HG02943 (cell line): ENCODE measurements at regions not wholly inside any gene's neighbourhood (a gene's known extent, or its start where the extent isn't known, plus 50 kb on each side); places are given as distances from the start of the nearest gene placed in this dataset.
"Not testable (repeated sequence)": the region's sequence is repeated elsewhere in the genome, so short reads cannot be mapped to it uniquely, and the experiment has no call there.

Experiments used
- ATAC-seq: cut with Tn5 transposase; IDR thresholded peaks from one replicate; pipeline ENCODE4 v1.9.1; 2021; ENCODE audit warnings: mild to moderate bottlenecking, low read depth, moderate library complexity; ENCODE audit not compliant: unreplicated experiment

GRCh38 chr10:18866852-18867251, 181.7 kb upstream of the MALRD1 start:
- no peak for ATAC-seq

DNA sequence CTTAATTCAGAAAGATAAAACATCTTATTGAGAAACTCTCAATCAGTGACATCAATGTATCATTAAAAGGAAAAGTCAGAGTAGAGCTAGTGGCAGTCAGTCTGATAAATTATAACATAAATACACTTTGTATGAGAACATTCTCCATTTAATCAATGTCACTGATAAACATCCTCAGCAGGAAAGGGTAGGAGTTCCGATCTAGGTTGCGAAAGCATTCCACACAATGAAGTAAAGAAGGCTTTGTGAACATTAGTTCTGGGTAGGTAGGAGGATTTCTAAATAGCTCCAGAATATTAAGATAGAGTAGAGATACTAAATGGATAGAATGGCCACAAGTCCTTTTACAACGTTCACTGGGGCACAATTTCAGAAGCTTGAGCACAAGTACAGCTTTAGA, 179.7 kb upstream of the MALRD1 start:
- no peak for ATAC-seq

DNA sequence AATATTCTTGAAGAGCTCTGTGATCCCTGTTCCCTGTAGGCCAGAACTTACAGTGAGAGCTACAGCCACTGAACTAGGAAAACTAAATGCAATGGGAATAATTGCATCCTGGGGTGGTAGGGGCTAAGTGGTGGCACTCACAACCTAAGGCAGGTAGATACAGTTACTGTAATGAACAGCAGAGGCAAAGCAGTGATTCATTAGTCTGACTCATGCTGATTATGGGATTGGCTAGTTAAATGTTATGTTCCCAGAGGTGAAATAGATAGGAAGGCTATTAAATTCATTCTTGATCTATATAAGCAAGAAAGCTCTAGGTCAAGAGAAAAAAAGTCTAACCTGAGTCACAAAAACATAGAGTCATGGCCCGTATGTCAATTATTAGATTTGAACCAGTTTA, 173.1 kb upstream of the MALRD1 start:
- ATAC-seq: no peak

- ATAC-seq: no peak
Measured at GRCh38 chr10:18879284-18879683, 169.3 kb upstream of the MALRD1 start.

- ATAC-seq: no peak
Measured at GRCh38 chr10:18880530-18880929, 168.1 kb upstream of the MALRD1 start.

DNA sequence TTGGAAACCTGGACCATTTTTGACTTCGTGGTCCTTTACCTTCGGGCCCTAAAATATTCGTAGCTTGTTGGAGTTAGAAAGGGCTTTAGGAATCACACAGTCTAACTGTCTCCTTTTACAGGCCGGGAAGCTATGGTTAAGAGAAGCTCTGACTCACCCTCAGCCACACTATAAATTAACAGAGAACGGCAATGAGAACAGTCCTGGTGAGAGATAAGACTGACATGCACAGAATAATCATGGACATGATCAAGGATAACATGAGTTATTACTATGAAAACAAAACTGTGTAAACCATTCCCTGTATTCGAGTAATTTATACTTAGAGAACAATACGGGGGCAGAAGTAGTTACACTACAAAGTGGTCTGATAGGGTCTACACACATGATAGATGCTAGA, 162.5 kb upstream of the MALRD1 start:
- no peak for ATAC-seq

DNA sequence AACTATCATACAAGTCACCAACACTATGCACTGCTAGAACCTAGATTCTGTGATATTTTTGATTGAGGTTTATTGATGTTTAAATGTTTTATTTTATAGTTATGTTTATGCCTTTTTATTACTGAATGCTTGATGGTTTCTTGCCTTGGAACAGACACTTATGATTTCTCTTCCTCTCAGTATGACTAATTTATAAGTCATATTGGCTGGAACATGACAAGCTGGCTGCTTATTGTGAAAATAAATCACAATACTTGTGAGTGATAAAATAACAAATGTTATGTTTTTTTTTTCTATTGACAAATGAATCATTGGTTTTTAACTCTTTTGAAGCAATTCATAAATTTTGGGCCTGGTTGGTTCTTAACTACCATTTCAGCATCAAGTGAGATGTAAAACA, 142.0 kb upstream of the MALRD1 start:
- no peak for ATAC-seq

DNA sequence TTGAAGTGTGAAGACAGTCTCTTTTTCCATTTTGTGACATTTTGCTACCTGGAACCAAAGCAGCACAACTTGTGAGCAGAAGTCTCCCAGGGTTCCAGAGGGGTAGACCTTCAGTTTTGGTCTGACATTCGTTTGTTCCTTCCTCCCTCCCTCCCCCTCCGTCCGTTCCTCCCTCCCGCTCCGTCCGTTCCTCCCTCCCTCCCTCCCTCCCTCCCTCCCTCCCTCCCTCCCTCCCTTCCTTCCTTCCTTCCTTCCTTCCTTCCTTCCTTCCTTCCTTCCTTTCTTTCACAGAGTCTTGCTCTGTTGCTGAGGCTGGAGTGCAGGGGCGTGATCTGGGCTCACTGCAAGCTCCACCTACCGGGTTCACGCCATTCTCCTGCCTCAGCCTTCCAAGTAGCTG, 131.2 kb upstream of the MALRD1 start:
- not testable (repeated sequence) for ATAC-seq

- ATAC-seq: no peak
Measured at GRCh38 chr10:18918532-18918931, 130.1 kb upstream of the MALRD1 start.

DNA sequence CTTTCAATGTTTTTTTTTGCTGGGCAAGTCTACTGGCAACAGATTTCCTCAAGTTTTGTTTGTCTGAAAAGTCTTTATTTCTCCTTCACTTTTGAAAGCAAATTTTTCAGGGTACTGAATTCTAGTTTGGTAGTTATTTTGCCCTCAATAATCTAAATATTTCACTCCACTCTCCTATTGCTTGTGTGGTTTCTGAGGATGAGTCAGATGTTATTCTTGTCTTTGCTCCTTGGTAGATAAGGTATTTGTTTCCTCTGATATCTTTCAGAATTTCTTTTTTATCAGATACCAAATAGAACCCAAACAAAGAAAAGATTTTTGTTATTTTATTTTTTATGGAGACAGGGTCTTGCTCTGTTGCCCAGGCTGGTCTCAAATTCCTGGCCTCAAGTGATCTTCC, 99.2 kb upstream of the MALRD1 start:
- ATAC-seq: no peak

DNA sequence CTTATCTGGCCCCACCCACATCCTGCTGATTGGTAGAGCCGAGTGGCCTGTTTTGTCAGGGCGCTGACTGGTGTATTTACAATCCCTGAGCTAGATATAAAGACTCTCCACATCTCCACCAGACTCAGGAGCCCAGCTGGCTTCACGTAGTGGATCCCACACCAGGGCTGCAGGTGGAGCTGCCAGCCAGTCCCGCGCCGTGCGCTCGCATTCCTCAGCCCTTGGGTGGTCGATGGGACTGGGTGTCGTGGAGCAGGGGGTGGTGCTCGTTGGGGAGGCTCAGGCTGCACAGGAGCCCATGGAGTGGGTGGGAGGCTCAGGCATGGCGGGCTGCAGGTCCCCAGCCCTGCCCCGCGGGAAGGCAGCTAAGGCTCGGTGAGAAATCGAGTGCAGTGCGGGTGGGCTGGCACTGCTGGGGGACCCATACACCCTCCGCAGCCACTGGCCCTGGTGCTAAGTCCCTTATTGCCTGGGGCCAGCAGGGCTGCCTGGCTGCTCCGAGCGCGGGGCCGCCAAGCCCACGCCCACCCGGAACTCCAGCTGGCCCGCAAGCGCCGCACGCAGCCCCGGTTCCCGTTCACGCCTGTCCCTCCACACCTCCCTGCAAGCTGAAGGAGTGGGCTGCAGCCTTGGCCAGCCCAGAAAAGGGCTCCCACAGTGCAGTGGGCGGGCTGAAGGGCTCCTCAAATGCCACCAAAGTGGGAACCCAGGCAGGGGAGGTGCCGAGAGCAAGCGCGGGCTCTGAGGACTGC, 97.4 kb upstream of the MALRD1 start:
- ATAC-seq: not testable (repeated sequence)

DNA sequence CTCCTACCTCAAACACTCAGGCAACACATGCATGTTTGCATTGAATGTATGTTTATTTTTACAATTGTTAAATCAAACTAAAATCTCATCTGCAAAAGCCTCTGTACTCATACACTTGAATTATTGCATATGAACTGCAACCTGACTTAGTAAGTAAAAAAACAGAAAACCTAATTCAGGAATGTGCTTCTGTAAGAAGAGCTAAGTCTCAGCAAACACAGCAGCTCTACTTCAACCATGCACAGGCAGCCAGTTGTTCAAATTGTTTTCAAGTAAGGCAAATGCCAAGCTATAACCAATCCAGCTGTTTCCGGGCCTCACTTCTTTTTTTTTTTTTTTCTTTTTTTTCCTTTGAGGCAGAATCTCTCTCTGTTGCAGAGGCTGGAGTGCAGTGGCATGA, 93.5 kb upstream of the MALRD1 start:
- ATAC-seq: no peak

GRCh38 chr10:18959369-18959768, 89.2 kb upstream of the MALRD1 start:
- no peak for ATAC-seq

DNA sequence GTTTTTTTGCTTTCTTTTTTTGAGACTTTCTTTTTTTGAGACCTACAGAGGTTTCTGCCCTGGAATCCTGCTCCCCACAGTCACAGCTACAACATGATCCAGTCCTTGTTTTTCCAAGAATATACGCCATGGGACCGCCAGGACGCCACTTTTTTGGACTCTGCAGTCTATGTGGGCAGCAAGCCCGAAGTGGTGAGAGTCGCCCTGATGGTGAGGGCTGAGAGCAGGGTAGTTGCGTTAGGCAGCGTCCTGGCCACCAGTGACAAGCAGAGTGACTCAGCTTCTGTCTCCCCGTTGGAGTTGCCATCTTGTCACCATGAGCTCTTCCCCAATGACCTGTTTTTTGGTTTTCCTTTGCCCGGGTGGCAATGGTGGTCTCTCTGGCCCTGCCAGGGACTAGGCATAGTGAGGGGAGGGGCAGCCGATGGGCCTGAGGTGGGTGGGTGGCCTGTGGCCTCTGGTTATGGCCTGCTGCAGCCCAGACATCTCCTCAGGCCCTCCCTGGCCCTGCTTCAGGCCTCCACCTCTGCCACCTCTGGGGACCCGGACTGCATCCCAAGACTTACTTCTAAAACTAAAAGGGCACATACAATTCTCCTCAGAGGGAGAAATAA, 88.0 kb upstream of the MALRD1 start:
- no peak for ATAC-seq

DNA sequence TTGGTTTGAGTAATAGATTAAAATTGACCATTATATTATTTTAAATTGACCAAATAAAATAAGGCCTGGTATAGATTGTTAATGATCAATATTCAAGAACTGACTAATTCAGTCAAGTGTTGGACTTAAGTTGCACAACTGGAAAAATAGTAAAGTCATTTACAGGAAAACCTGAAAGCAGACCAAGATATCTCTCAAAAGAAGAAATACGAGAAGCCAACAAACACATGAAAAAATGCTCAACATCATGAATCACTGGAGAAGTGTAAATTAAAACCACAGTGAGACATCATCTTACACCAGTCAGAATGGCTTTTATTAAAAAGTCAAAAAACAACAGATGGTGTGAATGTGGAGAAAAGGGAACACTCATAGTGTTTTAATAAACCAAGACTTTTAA, 80.4 kb upstream of the MALRD1 start:
- ATAC-seq: no peak

- ATAC-seq: no peak
Measured at GRCh38 chr10:18976696-18977251, 71.8 kb upstream of the MALRD1 start.

DNA sequence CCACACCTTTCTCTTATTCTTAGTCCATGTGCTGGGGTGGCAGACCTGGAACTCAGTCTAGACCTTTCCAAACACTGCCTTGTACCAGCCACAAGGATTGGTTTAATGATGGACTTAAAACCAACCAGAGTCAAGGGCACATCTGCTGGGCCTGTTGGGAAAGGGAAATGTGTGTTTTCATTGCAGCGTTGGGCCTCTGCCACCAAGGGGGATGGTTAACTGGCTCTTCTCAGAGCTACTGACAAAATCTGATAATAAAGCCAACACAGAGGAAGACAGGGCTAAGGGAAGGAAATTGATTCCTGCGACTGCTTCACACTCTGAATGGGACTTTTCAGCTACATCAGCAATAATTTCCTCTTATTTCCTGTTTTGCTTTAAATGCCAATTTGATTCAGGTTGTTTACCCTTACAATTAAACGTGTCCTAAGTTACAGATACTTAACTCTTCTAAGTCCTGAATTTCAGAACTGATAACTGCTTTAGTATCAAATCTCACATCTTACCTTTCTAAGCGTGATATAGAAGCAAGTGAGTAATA, 68.4 kb upstream of the MALRD1 start:
- no peak for ATAC-seq

GRCh38 chr10:18984531-18984930, 64.1 kb upstream of the MALRD1 start:
- ATAC-seq: no peak

- ATAC-seq: no peak
Measured at GRCh38 chr10:18988338-18988737, 60.3 kb upstream of the MALRD1 start.
